Fibroblast of skin of back (primary cell): ENCODE measurements at regions not wholly inside any gene's neighbourhood (a gene's known extent, or its start where the extent isn't known, plus 50 kb on each side); places are given as distances from the start of the nearest gene placed in this dataset.

ENCODE experiments used
- DNase-seq: peaks from one replicate; pipeline ENCODE4 v3.0.0-alpha.2; 2013

GRCh38 chr20:4095639-4096038 is 53.0 kb upstream of the SMOX start:
- no peak for DNase-seq

DNA sequence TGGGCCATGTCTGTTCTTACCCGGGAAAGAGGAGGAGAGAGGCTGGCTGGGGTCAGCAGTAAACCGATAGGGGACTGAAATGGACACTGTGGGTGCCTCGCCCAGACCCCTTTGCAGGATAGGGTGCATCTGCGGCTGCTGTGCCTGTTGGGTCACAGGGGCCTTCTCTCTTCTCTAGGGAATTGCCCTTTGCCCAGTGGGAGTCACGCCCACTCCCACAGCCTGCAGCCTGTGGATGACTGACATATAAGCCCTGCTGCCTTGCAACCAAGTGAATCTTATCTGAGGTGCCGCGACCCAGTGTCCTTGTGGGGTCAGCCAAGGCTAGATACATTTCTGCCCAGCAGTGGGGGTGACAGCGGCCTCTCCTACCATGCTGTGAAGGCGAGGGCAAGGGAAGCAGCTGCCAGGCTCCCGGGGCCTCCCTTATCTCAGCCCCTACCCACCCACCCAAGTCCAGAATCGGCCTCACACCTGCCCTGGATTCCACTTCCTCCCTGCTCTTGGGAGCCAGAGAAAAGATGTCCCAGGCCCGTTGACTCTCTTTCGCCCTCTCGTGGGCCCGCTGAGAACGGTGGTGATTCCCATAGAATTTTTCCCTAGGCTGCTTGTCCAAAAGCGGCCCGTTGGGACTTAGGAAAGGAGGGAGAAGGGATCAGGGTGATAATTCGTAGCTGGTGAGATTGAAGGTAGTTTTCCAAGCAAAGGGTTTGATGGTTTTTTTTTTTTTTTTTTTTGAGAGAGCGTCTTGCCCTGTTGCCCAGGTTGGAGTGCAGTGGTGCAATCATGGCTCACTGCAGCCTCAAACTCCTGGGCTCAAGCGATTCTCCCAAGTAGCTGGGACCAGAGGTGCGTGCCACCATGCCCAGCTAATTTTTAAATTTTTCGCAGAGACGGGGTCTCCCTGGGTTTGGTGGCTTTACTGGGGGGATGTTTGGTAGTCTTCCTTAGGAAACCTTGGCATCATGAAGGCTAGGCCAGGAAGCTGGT is 56.8 kb upstream of the SMOX start:
- DNase-seq, result peak; percentile 56

DNA sequence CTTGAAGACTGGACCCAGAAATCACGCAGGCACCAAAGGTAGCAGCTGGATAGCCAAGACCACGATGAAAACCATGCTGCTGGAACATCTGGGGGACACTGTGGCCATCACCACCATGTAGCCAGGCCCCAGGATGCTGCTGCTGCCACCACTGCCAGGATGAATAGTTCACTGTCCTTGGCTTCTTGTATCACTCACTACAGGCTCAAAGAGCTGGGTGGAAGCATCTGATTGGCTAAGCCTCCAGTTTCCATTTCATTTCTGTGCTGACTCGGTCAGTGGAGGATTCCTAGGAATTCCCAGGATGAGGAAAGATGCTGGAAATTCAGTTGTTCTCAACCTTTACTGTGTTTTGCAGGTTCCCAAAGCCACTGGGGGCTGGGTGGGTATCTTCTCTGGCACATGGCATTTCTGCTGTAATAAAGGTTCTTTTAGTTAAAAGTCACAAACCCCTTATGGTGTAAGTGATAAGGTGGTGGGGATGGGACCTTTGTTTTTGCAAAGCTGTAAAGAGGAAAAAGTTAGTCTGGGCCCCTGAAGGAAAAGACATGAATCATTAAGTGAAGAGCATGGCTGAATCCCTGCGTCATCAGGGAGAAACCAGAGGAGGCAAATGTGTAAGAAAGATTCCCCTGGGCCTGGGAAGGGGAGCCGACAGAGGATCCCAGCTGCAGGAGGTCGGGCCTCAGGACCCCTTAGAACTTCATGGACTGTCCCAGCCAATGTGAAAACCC is 57.7 kb upstream of the SMOX start:
- peak; percentile 77 for DNase-seq

GRCh38 chr20:4089756-4090487 is 58.7 kb upstream of the SMOX start:
- DNase-seq, result no peak

DNA sequence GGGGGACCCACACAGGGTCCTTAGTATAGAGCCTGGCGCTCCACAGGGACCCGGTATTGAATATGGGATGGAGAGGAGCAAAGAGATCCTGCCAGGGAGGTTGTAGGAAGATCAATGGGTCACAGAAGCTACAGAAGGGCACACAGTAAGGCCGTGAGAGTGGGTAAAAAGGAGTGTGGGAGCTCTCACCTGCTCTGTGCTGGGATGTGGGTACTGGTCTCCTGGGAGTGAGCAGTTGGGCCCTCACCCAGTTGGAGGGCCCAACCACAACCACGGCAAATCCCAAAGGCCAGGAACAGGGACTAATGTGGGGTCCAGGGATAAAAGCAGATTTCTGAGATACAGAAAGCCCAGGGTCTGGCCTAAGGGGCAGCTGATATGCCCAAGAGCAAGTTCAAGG is 59.9 kb upstream of the SMOX start:
- no peak for DNase-seq

DNA sequence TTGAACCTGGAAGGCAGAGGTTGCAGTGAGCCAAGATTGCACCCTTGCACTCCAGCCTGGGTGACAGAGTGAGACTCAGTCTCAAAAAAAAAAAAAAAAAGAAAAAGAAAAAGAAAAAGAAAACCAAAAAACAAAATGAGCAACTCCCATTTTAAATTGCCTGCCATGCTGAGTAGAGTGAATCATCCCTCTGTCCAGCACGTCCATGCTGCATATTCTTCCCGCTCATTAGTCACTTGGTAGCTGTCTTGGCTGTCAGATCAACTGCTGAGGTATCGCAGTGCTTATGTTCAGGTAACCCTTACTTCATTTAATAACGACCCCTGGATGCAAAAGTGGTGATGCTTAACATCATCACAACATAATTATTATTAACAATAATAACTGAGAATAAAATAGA is 60.7 kb upstream of the SMOX start:
- DNase-seq, result peak; percentile 56

GRCh38 chr20:4086771-4087687 is 61.6 kb upstream of the SMOX start:
- DNase-seq, result no peak

- DNase-seq, result no peak
Measured at GRCh38 chr20:4084721-4085120, 63.9 kb upstream of the SMOX start.

GRCh38 chr20:4084096-4084495 is 64.5 kb upstream of the SMOX start:
- DNase-seq, result no peak

DNA sequence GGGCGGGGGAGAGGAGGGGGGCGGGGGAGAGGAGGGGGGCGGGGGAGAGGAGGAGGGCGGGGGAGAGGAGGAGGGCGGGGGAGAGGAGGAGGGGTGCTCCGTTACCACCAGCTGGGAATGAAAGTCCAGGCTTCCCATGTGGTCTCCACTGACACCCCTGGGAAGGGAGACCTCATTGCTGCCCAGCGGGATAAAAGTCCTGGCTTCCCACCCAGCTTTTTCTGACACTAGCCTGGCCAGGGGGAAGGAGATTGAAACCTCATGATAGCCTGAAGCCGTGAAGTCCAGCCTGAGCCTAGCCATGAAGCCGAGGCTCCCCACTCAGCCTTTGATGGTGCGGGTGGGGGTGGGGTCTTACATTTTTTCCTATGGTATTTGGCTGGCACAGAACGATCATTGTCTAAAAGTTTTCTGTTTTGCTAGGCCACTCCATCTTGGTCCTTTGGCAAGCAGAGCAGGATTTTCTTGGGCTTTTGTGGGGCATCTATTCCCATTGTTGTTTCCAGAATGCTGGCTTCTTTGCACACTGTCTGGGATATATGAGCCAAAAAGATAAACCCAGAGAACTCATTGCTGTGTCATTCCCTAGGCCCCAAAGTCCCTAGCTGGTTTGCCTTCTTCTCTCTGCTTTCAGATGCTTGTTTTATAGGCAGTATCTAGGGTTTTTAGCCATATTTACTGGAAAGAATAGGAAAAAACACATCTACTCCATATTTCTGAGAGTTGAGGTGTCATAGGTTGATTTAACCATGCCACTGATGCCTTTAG is 65.3 kb upstream of the SMOX start:
- no peak for DNase-seq

DNA sequence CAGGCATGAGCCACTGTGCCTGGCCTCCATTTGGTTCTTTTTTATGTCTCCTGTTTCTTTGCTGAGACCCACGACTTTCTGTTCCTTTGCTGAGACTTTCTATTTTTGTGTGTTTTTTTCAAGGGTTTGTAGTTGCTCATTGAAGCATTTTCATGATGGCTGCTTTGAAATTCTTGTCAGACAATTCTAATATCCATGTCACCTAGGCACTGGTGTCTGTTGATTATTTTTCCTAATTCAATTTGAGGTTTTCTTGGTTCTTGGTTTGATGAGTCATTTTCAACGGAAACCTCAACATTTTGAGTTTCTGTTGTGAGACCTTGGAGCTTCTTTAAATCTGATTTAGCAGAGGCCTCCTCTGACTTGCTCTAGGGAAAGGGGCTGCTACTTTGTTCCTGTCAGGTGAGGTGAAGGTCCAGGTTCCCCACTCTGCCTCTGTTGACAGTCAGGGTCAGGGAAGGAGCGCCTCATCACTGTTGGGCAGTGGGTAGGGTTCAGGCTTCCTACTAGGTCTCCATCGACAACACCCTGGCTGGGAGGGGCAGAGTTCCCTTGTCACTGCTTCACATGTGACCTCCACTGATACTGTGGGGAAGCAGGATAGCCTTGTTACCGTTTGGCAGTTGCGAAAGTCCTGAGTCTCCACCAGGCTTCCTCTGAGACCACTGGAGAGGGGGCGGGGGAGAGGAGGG is 66.1 kb upstream of the SMOX start:
- DNase-seq, result peak; percentile 72

DNA sequence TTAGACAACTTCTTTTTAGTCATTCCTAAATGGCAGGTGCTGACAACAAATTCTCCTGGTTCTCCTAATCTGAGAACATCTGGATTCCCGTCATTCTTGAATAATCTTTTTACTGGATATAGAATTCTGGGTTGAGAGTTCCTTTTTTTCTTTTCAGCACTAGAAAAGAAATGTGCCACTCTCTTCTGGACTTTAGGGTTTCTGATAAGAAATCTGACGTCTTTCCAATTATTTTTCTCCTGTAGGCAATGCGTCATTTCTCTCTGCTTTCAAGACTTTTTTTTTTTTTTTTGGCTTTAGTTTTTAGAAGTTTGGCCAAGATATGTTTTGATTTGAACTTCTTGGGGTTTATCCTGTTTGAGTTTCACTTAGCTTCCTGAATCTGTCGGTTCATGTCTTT is 66.1 kb upstream of the RNF24 start:
- DNase-seq, result no peak

DNA sequence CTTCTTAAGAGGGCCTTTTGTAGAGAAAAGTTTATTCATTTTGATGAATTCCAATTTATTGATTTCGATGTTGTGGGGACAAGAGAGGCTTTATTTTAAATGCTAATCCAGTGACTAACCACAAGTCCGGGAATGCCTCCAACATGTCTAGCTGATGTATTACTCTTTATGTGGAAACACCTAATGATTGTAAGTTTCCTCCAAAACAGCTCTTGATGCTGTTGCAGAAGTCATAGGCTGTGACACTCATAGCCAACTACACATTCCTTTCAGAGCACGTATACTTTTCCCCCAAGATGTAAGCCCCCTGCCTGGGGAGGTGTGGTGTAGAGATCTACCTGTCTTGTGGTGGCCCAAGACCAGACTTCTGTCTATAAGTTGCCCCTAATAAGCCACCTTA is 61.3 kb upstream of the RNF24 start:
- peak; percentile 68 for DNase-seq

DNA sequence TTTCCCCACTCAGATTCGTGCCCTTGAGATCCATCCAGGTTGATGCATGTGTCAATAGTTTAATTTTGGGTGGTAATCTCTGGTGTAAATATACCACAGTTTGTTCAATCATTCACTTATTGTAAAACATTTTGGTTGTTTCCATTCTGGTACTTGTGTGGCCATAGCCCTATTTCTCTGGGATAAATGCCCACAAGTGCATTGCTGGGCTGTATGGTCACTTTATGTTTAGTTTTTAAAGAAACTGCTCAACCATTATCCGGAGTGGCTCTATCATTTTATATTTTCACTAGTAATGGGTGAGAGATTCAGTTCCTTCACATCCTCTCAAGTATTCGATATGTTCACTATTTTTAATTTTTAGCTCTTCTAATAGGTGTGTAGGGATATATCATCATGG is 60.7 kb upstream of the RNF24 start:
- DNase-seq, result no peak

GRCh38 chr20:4074877-4075455 is 59.6 kb upstream of the RNF24 start:
- DNase-seq, result no peak

GRCh38 chr20:4073852-4074741 is 58.7 kb upstream of the RNF24 start:
- no peak for DNase-seq

DNA sequence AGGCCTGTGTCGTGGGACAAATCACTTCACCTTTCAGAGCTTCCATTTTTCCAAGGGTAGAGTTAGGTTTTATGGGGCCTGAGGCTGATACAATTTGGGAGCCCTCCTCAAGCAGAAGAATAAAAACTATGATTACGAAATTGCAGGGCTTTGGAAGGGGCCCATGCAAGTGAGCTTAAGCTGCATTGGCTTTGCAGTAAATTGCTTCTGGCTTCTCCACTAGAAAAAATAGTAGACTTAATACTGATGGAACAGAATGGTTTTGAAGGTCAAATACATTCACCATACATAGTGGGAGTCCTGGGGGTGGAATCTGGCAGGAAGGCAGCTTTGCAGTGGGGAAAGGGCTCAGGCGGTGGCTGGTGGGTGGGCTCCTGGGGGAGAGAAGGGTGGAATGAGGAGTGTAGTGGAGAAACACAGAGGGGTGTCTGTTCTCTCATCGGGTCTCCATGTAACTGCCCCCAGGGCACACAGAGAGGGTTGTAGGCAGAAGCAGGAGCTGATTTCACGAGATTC is 55.9 kb upstream of the RNF24 start:
- DNase-seq, result no peak

DNA sequence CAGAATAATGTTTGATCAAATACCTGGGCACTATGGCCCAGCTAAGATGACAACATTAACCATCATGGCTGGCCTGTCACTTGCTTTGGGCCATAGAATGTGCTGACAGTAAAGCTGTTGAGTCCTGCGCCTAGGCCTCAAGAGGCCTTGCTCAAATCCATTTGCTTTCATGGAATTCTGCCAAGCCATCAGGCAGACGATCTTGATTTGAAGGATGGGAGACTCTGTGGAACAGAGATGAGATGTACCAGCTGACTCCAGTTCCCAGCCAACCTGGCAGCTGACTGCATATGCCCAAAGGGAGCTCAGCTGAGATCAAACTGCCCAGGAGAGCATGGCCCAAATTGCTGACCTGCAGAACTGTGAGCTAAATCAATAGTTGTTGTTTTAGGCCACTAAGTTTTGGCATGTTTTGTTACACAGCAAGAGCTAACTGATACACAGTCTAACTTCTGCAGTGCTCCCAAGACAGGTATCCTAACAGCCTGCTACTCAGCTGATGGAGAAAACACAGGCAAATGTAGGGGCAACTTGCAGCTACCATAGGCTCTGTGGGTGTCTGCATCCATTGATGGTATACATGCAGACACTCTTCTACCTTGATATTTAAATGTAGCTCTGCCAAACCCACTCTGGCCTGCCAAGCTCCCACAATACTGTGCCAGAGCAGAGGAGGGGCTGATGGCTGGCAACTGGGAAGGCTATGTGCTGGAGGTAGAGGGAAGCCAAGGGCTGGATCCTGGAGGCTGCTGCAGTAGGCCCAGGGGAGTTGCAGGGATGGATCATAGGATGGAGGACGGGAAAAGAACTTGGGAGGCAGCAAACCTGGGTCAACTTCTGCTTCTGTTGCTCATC is 55.2 kb upstream of the RNF24 start:
- no peak for DNase-seq
